ENCODE measurements at regions not wholly inside any gene's neighbourhood (a gene's known extent, or its start where the extent isn't known, plus 50 kb on each side); places are given as distances from the start of the nearest gene placed in this dataset.
"Not testable (repeated sequence)": the region's sequence is repeated elsewhere in the genome, so short reads cannot be mapped to it uniquely, and the experiment has no call there.

DNA sequence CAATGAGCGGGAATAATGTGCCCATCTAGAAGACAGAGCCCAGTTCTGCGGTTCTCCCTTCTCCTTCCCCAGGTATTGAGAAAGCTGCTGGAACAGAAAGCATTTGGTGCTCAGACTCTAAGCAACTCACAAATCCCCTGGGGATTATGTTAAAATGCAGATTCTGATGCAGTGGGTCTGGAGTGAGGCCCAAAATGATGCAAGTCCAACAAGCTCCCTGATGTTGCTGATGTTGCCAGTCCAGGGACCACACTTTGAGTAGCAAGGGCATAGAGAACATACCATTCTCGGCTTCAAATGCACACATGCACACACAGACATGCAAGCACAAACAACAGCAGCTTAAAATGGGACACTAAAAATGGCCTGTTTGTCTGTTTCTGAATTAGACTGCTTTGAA lies 274.8 kb upstream of the NCKAP5 start:
- no peak for DNase-seq

DNA sequence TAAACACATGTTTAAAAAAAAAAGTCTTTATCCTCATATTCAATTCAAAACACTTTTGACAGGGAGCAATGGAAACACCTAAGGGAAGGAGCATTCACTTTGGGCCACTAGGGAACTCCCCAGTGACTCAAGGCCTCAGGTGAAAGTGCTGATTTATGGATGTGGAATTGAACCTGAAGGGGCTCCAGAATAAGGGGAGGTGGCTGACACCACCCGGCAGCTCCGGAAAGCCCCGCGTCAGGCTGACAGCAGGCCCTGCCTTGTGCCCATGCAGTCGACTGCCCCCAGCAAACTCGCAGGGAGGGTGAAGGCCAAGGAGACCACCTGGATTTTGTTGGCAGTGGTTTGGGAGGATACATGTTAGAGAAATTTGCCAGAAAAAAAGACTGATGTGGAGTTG lies 275.3 kb upstream of the NCKAP5 start:
- DNase-seq = no peak

DNA sequence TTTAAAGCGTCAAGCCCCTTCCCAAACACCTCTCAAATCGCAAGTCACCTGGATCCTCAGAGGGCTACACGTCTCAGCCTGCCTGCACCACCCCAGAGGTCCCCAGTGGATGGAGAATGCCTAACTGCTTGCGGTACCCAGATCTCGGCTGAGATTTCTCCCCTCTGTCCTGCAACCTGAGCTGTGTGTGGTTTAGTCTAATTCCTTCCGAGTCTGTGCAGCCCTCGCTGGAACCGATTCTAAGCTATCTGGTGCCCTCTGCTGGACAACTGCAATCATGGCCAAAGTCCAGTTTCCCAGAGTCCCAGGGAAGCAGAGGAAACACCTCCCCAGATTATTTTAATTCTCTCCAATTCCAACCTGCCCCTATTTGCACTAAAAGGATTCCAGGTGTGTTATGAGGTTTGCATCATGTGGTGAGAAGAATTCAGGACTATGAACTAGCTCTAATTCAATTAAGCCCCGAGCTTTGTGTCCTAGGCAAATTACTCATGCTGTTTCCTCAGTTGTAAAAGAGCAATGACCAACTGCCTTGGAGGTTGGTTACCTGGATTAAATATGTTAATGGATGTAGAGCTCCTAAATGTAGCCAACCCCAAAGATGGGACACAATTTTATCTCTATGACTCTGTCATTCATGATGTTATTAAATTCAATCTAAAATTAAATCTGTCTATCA lies 276.1 kb upstream of the NCKAP5 start:
- peak; percentile 85 for DNase-seq

DNA sequence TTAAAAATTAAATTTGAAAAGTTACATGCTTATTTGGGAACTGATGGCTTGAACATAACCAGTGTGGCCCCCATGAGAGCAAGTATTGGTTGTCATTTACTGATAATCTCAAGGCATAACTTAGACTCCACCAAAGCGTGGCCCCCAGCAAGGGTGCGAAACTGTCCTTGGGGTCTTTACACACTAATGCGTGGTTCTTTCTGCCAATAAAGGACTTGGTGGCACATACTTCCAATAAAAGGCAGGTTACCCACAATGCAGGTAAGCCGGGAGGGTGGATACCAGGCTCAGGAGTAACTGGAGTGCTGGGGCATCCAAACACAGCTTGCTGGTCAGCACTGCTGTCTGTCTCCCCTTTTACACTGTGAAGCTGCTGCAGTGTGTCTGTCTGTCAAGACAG lies 278.2 kb upstream of the NCKAP5 start:
- no peak for DNase-seq

DNA sequence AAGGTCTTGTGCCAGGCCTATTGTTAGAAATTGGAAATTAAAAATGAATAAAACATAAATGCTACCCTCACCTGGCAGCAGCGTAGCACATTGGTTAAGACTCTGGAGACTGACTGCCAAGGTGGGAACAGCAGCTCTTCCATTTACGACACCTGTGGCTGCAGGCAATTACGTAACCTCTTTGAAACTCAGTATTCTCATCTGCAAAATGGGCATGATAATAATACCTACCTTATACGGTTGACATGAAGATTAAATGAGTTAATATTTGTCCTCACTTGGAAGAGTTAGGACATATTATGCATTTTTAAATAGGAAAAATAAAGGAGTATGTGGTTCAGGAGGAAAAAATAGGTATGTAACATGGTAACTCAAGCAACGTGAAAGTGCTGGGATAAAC lies 279.3 kb upstream of the NCKAP5 start:
- no peak for DNase-seq

DNA sequence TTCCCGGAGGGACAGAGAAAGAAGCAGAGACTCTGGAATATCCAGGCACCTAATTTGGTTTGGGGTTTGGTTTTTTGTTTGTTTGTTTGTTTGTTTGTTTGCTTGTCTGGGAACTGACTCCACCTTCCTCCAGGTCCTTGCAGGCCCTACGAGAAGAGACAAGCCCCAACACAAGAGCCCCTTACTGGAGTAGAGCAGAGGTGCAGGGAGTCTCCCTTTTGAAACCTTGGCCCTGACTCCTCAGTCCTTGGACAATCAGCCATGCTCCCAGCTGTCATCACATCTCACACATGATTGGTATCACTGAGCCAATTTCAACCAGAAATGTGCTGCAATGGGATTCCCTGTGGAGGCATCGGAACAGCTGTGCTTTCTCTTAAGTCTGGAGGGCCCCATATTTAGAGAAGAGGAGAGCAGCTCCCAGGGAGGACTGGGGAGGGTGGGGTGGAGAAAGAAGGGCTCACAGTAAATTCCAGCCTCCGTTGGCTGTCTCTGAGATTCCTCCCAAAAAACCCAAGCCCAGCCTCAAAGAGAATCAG lies 279.9 kb upstream of the NCKAP5 start:
- no peak for DNase-seq

DNA sequence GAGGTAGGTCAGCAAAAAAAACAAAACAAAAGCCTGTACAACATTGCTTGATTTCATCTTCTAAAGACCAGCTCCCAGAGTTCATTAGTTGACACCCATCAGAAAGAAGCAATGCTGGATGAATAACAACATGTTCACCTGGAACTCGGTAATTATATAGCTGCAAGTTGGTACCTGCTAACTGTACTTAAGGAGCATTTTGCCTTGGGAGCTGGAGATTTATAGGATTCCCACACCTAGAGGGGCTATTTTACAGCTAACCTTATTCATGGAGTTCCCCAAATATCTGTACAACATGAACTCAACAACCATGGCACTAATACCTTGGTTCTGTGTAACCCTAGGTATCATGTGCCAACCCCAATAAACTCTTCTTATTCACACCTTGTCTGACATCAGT lies 281.1 kb upstream of the NCKAP5 start:
- DNase-seq = no peak

DNA sequence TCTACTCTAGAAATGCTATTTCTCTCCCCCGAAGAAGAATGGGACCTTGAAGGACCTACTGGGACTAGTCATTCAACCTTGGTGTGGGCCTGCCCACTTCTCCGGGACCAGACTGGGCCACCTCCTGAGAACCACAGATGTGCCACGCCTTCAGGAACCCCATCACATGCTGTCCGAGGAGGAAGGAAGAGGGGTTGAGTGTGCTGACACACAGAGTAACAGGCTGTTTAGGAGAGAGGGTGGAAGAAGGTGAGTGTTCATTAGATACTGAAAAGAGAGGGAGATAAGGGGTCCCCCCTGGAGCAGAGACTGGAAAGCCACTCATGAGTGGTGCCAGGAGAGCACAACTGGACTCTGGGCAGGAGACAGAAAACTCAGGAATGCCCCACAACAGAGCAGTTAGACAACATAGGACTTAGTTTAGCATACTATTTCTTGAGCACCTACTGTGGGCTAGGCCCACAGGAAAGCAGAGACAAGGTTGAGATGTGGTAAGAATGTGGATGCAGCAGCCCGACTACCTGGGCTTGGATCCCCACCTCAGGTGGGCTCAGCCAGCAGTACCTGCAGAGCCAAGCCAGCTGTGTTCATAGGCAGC lies 286.4 kb upstream of the NCKAP5 start:
- DNase-seq = no peak

DNA sequence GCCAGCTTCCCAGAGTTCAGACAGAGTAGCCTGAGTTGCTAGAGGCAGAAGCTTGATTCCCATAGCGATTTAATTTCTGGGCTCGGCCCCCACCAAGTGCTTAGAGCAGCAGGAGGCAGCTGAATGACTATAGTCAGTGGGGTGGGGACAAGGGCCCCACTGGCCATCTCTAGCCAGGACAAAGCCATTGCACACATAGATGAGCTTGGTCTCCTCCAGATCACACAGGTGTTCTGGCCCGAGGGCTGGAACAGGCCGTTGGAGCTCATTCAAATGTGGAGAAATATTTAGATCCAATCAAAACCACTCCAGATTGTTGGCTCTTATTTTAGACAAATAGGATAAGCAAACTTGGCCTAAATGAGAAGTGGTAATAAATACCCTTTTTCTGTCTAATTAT lies 287.3 kb upstream of the NCKAP5 start:
- no peak for DNase-seq

DNA sequence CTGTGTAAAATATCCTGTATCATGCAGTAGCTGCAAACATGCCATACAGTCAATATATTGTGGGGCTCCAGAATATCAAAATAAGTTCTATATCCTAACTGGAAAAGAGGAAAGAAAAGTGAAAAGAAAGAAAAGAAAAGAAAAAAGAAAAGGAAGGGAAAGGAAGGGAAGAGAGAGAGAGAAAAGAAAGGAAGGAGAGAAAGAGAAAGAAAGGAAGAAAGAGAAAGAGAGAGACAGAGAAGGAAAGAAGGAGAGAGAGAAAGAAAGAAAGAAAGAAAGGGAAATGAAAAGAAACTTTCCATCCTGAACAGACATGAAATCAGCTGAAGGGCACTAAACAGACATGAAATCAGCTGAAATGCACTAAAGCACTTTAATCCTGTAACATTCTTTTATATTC lies 288.4 kb upstream of the NCKAP5 start:
- no peak for DNase-seq

DNA sequence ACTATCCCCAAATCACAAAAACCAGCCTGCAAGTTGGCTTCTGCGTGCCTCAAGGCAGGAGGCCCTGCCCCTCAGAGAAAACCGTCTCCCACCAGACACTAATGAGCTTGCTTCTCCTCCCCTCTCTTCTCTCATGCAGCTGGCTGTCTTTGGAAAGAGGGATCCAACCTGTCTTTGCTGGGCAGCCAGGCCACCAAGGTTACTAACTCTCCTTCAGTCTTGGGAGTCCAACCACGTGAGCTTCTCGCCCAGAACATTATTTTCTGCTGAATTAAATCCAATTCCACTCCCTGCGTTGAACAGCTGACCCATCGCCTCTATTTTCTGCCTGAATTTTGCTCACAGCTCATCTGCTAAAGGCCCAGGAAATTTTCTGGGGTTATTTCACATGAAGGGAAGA lies 291.3 kb upstream of the NCKAP5 start:
- DNase-seq = peak; percentile 12

DNA sequence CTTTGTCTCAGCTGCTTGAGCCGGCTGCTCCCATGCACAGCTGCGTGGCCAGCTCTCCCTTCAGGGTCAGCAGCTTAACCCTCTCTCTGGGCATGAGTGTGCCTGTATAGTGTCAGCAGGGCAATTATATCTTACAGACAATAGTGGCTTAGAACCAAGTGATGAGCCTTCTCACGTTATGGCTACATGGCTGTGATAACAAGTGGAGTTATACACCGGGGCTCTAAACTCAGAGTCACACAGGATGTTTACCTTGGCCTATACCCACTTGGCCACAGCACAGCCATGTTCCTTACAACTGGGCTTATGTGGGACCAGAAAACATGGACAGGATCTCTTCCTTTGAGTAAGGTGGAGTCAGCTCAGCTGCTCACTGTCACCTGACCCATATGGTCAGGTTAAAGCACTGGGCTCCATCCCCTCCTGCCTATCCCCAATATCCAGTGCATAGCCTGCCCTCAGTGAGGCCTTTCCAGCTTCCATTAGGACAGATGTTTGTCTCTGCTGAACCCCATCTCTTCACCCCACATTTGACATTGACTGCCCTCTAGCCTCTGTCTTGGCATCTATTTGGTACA lies 294.2 kb upstream of the NCKAP5 start:
- peak; percentile 16 for DNase-seq

DNA sequence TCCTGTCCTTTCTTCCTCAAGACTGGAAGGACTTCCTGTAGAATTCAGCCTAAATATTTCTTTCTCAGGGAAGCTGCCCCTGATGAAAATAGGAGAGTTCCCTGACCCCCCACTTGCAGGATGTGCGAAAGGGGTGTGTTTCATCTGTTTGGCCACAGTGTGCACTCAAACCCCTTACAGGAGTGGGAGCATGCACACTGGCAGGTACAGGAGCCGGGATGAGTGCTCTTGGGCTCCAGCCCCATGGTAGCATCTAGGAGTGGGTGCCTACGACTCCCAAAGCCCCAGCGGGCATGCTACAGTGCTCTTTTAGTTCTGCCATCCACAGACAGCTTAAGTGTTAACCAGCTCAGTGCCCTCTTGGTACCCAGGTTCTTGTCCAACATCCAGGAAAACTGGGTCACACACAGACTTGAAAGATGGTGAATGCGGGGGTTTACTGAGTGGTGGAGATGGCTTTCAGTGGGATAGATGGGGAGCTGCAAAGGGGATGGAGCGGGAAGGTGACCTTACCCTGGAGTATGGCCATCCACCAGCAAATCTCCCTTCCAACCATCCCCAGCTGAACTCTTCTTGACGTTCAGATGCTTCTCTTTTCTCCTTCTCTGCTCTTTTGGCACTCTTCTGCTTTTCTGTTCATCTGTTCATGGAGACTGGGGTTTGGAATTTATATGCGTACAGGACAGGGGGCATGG lies 295.0 kb upstream of the NCKAP5 start:
- peak; percentile 32 for DNase-seq

DNA sequence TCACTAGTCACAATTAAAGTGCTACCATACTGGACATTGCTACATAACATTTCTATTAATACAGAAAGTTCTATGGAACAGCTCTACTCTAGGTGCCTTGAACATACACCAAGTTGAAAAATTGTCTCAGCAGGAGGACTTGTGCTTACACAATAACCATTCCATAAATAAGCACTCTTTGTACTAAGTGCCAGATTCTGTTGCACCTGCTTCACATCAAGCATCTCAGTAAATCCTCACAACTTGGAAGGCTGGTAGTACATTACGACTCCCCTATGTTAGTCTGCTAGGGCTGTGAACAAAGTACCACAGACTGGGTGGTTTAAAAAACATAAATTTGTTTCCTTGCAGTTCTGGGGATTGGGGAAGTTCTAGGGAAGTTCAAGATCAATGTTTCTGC lies 296.9 kb upstream of the NCKAP5 start:
- DNase-seq = peak; percentile 2

DNA sequence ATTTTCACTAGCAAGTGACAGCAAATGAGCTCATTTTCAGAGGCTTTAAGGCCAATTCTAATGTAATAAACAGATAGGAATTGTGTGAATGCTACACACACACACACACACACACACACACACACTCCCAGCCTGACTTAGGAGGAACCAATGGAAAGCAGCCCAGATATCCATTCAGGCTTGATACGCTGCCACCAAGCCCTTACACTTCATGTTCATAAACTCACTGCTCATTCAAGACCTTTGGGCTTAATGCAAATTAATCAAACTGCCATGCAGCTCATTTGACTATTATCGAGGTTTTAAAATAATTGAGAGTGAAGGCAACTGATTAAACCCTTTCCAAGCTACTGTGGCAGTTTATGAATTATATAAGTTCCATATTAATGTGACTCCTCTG lies 298.9 kb upstream of the NCKAP5 start:
- DNase-seq = peak; percentile 1

DNA sequence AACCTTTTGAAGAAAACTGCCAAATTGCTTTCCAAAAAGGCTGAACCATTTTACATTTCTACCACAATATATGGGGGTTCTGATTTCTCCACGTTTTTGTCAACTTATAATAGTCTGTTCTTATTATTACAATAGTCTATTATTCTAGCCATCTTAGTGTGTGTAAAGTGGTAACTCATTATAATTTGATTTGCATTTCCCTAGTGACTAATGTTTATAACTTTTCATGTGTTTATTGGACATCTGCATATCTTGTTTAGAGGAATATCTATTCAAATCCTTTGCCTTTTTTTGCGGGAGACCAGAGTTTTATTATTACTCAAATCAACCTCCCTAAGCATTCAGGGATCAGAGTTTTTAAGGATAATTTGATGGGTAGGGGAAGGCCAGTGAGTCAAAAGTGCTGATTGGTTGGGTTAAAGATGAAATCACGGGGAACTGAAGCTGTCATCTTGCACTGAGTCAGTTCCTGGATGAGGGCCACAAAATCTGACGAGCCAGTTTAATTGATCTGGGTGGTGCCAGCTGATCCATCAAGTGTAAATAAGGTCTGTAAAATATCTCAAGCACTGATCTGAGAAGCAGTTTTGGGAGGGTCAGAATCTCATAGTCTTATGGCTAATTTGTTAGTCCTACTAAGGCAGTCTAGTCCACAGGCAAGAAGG lies 303.4 kb upstream of the NCKAP5 start:
- DNase-seq = peak; percentile 5

DNA sequence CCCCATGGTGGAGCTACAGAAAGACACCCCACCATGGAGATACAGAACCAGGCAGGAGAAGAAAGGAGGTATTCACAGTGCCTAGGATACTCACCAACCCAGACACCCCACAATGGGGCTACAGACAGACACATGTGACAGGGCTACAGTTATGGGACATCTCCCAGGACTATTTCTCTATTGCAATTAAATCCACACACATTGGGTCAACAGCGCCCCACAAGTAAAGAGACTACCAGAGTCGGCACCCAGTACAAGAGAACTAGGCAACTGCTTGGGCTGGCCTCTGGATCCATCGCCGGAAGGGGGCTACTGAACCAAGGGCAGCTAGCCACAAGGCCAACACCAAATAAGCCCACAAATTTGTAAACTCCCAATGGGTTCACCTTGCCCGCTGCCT lies 310.1 kb upstream of the NCKAP5 start:
- peak; percentile 16 for DNase-seq

DNA sequence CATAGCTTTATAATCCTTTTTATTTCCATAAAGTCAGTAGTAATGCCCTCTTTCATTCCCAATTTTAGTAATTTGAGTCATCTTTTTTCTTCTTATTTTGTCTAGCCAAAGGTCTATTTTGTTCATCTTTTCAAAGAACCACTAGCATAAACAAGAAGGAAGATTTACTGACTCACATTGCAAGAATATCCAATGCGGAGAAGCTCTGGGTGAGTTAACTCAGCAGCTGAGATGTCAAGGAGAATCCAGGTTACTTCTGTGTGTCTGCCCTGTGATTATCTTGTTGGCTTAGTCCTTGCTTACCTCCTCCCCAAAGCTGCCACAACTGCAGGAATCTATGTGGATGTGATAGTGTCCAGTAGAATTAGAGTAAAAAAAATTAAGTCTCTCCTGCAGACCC lies 311.4 kb upstream of the NCKAP5 start:
- peak; percentile 15 for DNase-seq

DNA sequence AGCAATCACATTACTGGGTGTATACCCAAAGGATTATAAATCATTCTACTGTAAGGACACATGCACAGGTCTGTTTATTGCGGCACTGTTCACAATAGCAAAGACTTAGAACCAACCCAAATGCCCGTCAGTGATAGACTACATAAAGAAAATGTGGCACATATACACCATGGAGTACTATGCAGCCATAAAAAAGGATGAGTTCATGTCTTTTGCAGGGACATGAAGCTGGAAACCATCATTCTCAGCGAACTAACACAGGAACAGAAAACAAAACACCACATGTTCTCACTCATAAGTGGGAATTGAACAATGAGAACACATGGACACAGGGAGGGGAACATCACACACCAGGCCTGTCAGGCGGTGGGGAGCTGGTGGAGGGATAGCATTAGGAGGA lies 313.9 kb upstream of the NCKAP5 start:
- DNase-seq = not testable (repeated sequence)

DNA sequence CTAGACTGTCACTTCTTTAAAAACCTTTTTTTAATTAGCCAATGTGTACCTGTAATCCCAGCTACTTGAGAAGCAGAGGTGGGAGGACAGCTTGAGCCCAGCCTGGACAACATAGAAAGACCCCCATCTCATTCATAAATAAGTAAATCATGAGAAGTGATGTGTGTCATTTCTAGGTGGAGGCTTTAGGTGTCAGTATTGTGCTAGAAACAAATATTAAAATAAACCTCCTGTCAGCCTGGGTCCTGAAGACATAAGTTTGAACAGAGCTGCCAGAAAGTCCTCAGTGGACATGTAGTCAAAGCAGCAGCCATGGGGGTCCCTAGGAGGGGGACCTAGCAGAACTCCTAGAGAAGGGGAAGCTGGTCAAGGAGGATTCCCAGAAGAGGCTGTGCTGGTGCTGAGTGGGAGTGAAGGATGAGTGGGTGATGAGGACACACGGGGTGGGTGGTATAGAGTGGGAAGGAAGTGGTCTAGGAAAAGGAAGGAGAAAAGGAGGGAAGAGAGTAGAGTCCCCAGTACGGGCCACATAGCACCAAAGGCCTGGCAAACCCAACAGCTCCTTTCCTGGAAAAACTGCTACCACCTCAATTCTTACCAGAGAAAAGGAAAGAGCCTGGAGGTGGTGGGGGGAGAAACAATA lies 316.6 kb upstream of the NCKAP5 start:
- peak; percentile 25 for DNase-seq

DNA sequence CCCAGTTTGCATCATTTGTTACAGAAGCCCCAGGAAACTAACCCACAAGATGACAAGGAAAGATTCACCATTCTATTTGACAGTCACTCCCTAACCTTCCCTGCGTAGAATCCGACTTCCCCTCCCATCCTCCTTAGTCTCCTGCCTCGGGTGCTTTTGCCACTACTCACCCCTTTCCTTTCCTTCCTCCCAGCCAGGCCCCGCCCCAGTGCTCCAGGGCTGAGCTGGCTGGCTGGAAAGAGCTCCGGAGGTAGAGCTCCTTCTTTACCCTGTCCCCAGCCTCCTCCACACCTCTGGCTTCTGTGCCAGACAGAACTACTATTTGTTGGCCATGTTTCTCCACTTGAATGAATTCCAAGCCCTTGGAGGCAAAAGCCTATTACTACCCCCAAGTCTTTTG lies 317.6 kb upstream of the NCKAP5 start:
- peak; percentile 76 for DNase-seq

All from islet precursor cell (in vitro differentiated cells).